ENCODE measurements at regions not wholly inside any gene's neighbourhood (a gene's known extent, or its start where the extent isn't known, plus 50 kb on each side); places are given as distances from the start of the nearest gene placed in this dataset.

DNA sequence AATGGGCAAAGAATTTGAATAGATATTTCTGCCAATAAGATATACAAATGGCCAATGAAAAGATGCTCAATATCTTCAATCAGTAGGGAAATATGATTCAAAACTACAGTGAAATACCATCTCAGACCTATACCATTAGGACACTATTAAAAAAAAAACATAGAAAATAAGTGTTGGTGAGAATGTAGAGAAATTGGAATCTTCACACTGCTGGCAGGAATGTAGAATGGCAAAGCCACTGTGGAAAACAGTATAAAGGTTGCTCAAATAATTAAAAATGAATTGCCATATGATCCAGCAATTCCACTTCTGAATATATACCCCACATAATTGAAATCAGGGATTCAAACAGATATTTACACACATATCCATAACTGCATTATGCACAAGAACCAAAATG, 88.1 kb upstream of the STARD13 start:
- DNase-seq: no peak

DNA sequence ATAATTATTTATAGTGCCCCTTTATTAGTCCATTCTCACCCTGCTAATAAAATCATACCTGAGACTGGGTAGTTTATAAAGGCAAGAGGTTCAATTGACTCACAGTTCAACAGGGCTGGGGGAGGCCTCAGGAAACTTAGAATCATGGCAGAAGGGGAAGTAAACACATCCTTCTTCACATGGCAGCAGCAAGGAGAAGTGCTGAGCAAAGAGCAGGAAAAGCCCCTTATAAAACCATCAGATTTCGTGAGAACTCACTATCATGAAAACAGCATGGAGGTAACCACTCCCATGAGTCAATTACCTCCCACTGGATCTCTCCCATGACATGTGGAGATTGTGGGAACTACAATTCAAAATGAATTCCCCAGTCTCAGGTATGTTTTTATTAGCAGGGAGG, 89.9 kb upstream of the STARD13 start:
- DNase-seq: no peak

DNA sequence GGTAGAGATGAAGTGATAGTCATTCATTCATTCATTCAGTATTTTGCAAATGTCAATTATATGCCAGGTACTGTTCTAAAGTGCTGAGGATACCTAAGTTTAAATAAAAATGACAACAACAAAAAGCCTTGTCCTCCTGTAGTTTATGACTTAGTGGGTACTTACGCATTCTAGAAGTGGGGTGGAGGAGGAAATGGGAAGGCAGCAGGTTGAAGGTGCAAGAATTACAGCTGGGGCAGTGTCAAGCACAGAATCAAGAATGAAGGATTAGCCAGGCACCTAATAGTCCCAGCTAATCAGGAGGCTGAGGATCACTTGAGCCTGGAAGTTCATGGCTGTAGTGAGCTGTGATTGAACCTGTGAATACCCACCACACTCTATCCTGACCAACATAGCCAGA, 90.7 kb upstream of the STARD13 start:
- no peak for DNase-seq

DNA sequence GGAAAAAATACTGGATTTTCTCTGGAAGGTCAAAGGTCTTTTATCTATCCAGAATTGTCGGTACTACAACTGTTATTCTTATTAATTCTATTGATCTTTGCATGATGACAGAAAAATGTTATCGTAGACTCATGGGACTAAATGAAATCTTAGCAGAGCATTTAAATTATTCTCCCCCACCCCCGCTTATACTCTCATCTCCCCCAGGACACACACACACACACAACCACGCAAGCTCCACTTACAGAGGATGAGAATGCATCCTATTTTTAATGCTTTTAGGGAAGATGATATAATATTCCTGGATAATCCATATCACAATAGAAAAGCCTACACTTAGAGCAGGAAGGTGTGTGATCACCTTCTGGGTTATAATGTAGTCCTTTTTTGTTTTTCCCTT, 91.9 kb upstream of the STARD13 start:
- no peak for DNase-seq

DNA sequence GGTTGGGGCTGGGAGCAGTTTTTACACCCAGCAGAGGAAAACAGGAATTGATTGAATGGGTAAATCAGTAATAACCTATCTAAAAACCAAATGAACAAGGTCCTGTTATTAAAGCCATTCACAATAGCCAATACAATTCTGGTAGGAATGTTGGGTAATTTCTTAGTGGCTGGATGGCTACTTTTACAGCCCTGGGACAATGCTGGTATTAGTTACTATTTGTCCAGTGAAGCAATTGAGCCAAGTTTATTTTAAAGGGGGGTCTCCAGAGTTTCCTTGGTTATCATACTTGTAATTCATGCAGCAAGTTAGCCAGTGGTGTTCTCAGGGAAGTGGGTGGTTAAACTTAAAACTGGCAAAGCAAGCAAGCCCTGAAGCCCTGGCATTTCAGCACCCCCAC, 92.3 kb upstream of the STARD13 start:
- no peak for DNase-seq

DNA sequence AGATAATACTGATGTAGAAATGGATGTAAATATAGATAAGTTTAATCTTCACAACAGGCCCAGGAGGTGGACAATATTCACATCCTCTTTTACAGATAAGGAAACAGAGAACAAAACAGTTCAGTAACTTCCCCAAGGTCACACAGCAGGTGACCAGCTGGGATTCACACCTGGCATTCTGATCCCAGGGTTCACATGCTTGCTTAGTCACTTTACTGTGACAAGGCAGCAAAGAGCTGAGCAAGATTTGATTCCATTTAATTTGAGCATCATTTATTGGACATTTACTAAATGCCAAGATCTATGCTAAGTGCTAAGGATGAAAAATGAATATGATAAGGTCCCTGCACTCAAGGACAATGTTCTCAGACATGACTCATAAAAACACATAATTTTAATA, 94.1 kb upstream of the STARD13 start:
- DNase-seq: no peak

DNA sequence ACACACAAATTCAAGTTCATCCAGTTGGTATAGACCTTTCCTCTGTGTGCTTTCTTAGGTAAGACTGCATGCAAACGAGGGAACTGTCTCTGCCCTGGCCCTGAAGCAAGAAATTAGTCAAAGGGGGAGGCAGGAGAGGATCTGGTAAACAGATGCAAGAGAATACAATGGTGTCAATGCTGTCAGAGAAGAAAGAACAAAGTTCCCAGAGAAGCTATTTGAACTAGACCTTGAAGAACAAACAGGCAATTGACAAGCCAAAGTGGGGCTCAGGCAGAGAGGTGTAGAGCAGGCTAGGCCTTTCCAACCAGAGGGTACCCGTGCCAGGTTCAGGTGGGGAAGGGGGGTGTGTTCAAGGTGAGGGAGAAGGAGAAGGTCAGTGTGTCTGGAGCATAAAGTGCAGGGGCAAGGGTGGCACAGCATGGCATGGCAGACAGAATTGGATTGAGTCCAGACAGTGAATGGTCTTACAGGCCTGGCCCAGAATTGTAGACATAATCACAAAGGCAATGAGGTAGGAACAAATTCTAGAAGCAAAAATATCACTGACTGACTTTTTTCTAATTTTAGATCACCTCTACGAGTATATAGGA, 95.0 kb upstream of the STARD13 start:
- no peak for DNase-seq

DNA sequence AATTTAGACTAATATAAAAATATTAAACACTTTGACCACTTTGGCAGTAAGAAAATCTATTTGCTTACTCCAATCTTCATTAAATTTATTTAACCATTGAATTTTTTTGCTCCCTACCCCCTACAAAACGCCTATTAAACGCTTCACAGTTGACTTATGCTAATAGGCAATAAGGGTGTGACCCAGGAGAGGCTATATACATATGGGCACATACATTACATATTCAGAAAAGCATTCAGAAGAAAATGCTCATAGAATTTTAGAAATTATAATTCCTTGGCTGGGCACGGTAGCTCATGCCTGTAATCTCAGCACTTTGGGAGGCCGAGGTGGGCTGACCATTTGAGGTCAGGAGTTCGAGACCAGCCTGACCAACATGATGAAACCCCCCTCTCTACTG, 95.6 kb upstream of the STARD13 start:
- no peak for DNase-seq

DNA sequence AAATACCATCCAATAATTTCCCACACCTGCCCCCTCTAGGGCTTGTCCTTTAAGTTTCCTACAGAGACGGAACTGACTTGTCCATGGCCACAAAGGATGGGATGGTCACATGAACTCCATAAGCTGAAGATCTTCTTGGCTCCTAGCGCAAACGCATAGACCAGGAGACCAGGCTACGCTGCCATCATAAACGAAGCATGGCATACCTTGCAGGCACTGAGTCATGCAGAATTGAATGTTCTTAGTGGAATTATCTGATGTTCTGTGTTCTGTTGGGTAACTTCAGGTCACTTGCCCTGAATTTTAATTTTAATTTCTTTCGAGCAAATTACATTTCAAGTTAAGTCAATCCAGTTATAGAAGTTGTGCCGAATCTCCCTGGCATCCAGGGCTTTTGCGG, 96.4 kb upstream of the STARD13 start:
- DNase-seq: no peak

DNA sequence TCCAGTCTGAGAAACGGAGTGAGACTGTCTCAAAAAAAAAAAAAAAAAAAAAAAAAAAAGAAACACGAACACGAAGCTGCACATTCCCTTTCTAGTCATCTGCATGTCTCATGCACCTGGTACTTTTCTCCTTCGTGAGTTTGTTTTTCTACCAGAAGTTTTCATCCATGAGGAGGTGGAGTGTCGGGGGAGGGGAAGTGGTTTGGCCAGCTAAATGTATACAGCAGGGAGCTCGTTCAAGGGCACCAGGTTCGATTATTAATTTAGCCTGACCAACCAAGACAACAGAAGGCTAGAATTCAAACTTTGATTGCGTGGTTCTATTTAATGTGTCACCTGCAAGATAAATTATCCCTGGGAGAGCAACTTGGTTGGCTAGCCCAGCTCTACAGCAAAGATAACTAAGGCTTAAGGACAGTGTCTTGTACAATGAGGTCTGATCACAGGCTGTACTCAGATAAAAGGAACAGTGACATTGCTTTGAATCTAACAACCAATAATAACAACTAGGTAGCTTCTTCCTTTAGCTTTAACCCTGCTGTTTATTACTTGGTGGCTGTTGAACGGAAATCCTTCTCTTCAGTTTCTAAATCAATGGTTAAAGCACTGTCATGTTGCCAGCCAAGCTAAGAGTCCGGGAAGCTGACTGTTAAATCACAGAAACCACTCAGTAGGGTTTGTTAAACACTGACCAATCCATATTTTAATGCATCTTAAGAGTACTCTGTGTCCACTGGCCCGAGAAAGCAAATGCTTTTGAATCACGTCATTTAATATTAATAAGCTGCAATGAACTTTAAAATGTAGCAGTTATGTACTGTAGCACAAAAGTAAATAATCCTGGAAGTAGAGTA, 98.4 kb upstream of the STARD13 start:
- no peak for DNase-seq

DNA sequence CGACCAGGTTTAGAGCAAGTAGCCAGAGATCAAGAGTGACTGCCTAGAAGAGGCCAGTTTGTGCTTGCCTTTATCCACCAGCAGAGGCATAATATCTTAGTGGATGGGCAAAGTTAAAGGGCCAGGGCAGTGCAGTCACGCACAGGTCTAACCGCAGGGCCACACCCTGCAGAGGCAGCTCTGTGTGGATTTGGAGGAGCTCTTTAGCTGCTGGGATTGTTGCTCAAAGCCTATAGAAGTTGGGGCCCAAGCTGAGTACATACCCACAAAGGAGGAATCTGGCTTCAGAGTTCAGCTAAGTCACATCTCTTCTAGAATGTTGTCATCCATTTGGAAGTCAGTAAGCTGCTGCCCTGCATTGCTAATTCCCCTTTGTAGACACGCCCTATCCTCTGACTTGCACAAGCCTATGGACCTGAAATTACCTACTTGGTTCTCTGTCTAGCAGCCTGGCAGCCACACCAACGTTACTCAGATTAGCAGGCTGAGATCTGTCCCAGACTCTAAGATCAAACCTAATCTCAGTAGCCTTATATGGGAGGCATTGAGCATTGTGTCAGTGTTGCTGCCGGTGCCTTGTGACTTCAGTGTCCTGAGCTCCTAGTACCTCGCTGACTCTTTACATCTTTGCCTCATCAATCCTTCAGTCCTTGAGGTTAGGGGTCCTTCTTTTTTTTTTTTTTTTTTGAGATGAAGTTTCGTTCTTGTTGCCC, 102.9 kb upstream of the STARD13 start:
- DNase-seq: no peak

DNA sequence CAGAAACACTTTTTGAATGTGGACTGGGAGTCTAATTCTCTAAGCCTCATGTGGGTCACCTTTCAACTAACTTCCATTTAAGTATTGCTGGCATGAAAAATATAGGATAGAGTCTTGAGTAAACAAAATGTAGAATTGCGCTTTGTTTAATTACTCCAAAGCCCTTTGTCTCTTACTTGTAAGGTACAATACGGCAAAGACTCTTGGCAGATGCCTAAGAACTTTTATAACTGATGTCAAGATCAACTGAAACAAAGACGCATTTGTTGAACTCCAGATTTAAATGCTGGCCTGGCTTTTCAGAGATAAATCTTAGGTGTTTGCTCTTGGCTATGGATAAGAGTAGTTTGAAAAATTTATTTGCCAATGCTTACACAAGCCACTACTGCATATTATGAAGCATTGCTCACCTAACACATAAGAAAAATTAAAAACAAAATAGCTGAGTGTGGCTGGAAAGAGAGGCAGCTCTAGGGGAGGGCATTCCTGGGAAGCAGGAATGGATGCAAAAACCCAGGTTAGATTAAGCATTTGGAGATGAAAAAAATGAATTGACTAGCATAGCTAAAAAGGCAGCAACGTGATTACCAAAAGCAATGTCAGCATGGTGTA, 107.3 kb upstream of the STARD13 start:
- no peak for DNase-seq

DNA sequence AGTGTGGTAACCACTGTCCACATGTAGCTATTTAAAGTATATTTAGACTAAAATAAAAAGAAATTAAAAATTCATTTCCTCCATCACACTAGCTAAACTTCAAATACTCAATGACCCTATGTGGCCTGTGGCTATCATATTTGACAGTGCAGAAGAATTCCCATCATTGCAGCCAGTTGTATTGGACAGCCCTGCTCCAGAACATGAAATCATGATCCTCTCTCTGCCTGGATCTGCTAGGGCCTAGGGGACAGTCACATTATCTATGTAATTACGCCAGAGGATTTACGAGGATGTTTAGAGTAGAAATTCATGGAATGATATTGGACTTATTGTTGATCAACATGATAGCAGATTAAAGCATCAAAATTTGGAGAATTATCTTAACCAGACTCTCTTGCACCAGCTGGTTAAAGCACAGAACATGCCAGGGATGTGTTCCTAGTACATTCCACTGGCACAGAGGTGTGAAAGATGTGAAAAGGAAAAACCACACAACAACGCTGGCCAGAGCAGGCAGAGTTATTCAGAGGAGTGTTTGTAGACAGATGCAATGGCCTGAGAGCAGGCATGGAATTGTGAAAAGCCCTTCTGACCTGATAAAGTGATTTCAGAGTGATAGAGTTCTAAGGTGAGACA, 108.9 kb upstream of the STARD13 start:
- DNase-seq: no peak

DNA sequence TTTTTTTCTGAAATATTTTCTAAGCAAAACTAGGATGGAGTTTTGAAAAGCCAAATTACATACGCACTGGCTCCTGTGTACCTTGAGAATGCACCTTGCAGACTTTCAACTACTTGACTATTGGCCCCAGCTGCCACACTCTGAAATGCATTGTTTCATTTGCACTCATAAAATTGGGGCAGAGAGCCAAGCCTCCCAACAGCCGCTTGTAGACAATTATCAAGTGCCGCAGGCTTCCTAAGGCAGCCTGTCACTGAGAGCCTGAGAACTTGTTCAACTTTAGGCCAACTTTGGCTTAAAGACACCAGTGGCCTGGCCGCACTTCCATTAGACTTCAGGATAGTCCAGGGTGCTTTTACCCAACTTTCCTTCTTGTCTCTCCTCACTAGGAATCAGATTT, 115.7 kb upstream of the STARD13 start:
- no peak for DNase-seq

DNA sequence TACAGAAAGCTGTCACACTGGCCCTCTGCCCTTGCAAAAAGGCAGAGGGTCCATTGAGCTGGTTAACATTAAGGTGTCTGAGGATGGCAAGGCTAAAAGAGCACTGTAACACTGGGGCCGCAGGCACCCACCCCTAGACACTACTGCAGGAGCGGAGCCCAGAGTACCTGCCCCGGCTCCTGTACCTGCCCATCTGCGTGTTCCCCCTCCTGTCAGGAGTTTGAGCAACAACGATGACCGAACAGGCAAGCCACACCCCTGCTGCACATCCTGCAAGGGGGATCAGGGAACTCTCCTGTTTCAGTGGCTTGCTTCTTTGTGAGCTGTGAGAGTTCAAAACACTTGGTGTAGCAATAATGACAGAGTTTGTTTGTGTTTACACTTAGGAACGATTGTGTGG, 117.4 kb upstream of the STARD13 start:
- no peak for DNase-seq

DNA sequence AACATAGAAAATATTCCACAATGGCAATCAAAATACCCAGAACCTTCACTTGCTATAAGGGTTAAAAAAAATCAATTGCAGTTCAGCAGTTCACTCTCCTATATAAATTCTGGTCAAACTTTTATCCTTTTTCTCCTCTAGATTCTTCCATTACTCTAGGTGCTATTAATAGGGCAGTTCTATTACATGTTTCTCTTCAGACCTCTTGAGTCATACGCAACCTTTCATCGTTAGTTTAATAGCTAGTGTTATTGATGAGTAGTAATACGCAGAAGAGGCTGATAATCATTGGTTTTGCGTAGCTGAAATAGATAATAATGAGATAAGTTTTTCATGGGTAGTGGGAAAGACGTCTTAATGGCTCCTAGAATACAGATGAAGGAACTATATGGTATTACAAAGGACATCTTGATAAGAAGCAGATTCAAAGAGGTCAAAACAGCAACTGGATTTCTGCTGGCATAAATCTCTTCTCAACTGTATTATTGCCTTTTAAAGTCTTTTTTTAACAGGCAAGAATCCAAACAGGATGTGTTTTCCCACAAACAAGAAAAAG, 118.3 kb upstream of the STARD13 start:
- no peak for DNase-seq

DNA sequence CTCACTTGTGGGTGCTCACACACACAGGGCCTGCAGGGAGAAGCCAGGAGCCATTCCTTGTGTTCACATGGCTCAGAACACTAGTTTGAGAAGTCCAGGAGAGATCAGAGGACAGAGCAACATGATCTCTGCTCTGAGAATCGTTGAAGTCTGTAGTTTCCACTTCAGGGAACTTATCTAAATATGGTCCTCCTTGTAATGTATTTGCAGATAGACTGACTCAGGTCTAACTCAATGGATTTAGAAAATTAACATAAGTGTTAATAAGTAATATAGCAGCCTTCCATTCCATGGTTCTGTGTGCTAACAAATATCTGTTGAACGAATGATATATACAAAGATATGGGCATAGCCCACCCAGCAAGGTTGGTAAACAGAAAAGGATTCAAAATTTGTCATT, 119.8 kb upstream of the STARD13 start:
- DNase-seq: no peak

DNA sequence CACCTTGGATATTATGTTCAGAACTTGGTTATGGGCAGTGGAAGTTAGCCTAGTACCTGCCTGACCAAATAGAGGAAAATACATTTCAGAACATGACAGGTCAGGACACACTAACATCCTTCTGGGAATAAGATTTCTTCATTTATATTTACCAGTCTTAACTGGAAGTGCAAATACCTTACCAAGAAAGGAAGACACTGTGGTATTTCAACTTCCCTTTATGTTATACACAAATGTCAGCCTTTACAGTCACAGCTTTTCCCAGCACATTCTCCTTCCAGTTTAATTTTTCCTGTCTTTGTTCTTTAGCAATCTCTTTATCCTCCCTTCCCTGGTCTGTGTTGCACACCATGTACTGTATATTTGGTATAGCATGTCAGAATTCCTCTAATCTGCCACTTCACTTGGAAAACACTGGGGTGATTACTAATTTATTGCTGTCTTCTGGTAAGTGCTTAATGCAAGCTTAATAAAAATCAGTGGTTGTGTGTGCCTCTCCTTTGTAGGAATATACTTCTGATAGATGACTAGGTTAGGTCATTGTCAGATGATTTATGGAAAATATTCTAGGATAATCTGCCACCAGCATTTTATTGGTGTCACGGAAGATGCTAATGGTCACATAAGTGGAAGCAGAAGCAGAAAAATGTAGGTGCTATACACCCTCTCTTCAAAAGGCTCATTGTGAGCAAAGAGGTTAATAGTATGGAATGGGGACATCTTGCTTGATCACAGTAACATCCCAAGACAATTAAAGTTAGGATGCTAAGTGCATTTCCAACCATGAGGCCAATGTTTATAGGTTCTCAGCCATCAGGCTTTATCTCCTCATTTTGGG, 124.3 kb upstream of the STARD13 start:
- DNase-seq: no peak

DNA sequence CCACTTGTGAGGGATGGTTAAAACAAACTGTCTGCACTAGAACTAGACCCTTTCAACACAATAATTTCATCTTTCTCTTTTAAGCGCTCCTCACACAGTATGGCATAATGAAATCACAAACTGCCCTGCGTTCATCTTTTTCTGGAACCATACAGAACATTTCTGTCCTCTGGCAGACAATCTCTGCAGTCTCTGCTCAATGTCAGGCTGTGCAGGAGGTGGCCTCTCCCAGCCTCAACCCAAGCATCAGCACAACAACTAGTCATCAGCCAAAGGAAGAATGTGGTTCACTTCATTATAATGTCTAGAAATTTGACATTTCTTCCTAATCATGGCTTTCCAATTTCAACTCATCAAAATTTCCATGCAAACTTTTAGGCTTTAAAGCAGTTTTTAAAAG, 125.1 kb upstream of the STARD13 start:
- DNase-seq: no peak

DNA sequence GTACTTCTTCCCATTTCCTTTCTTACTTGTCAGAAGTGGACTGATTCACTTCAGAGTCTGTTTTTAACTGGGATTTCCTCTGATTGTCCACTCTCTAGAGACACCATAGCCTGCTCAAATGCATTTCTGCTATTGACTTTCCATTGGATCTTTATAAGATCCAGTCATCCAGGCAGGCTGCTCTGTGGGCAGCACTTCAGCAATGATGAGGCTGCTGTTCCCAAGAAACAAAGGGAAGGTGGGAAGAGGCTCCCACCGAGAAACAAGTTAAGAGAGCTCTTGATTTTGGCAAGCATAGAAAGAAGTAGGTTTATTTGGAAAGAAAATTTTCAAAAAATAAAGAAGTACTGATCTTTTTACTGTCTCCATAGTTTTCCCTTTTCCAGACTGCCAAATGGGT, 125.8 kb upstream of the STARD13 start:
- no peak for DNase-seq

DNA sequence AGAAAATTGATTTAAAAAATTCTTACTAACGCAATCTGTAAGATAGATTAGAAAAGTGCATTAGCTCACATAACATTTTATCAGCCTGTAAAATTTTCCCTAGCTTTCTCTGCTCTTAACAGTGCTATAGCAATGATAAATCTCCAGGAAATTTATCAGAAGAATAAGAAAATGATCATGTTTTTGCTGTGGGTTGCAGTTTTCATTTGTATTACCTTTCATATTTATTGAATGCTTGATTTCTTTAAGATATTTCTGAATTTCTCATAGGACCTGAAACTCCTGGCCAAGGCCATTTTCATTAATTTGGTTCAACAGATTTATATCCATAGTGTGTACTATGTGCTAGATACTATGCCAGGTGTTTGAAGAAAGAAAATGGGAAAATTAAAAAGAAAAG, 130.3 kb upstream of the STARD13 start:
- DNase-seq: no peak

Data from SIG-M5 (cell line).